GM21423 (cell line): ENCODE measurements at regions not wholly inside any gene's neighbourhood (a gene's known extent, or its start where the extent isn't known, plus 50 kb on each side); places are given as distances from the start of the nearest gene placed in this dataset.

Source experiments
- ATAC-seq: cut with Tn5 transposase; IDR thresholded peaks from one replicate; pipeline ENCODE4 v1.9.1; 2021; ENCODE audit warnings: mild to moderate bottlenecking, moderate library complexity; ENCODE audit not compliant: unreplicated experiment

- no peak for ATAC-seq
Observed at GRCh38 chr1:5480906-5481305, 511.3 kb downstream of the NPHP4 start.

GRCh38 chr1:5479876-5480646 lies 512.2 kb downstream of the NPHP4 start:
- ATAC-seq = no peak

GRCh38 chr1:5478961-5479360 lies 513.3 kb downstream of the NPHP4 start:
- no peak for ATAC-seq

- ATAC-seq = no peak
Observed at GRCh38 chr1:5478156-5478695, 514.0 kb downstream of the NPHP4 start.

- no peak for ATAC-seq
Observed at GRCh38 chr1:5477716-5478115, 514.5 kb downstream of the NPHP4 start.

GRCh38 chr1:5475572-5475971 lies 516.7 kb downstream of the NPHP4 start:
- no peak for ATAC-seq

GRCh38 chr1:5473268-5473667 lies 519.0 kb downstream of the NPHP4 start:
- ATAC-seq = no peak

- no peak for ATAC-seq
Observed at GRCh38 chr1:5466487-5466886, 525.7 kb downstream of the NPHP4 start.

GRCh38 chr1:5465281-5465711 lies 526.9 kb downstream of the NPHP4 start:
- ATAC-seq = no peak

- no peak for ATAC-seq
Observed at GRCh38 chr1:5464366-5464765, 527.9 kb downstream of the NPHP4 start.

GRCh38 chr1:5460974-5461373 lies 531.3 kb downstream of the NPHP4 start:
- no peak for ATAC-seq

- ATAC-seq = no peak
Observed at GRCh38 chr1:5459839-5460610, 532.2 kb downstream of the NPHP4 start.

GRCh38 chr1:5458248-5458647 lies 534.0 kb downstream of the NPHP4 start:
- no peak for ATAC-seq

- ATAC-seq = no peak
Observed at GRCh38 chr1:5456090-5456811, 536.0 kb downstream of the NPHP4 start.

GRCh38 chr1:5455651-5456050 lies 536.6 kb downstream of the NPHP4 start:
- no peak for ATAC-seq

GRCh38 chr1:5455056-5455455 lies 537.2 kb downstream of the NPHP4 start:
- no peak for ATAC-seq

- ATAC-seq = no peak
Observed at GRCh38 chr1:5453347-5453746, 538.9 kb downstream of the NPHP4 start.

- ATAC-seq = no peak
Observed at GRCh38 chr1:5451671-5452070, 540.6 kb downstream of the NPHP4 start.

- ATAC-seq = no peak
Observed at GRCh38 chr1:5448486-5448885, 543.7 kb downstream of the NPHP4 start.

GRCh38 chr1:5447503-5447960 lies 544.7 kb downstream of the NPHP4 start:
- no peak for ATAC-seq

GRCh38 chr1:5444396-5444795 lies 547.8 kb downstream of the NPHP4 start:
- ATAC-seq = no peak
